ENCODE measurements at regions not wholly inside any gene's neighbourhood (a gene's known extent, or its start where the extent isn't known, plus 50 kb on each side); places are given as distances from the start of the nearest gene placed in this dataset.
A peak's percentile ranks its signal among the peaks of the same experiment; 100 is the strongest.

DNA sequence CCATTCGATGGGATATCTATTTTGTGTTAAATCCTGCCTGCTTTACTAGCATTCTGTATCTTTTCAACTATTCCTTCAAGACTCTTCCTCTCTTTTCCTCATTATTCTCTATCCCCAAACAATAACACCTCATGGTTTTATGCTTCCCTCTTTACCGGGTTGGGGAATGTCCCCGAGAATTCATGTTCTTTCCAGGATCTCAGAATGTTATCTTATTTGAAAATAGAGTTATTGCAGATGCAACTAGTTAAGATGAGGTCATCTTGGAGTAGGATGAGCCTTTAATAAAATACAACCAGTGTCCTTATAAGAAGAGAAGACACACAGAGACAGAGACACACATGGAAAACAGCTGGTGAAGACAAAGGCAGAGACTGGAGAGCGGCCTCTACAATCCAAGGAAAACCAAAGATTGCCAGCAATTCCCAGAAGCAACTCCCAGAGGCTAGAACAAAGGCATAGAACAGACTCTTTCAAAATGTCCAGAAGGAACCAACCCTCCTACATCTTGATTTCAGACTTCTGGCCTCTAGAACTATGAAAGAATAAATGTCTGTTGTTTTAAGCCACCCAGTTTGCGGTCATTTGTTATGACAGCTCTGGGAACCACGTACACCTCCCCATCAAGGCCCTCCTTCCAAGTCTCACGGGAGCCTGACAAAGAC is 126.8 kb upstream of the TNFAIP3 start:
- H3K4me1 ChIP-seq (replicated peaks in 1 of 4; ENCODE audit: control insufficient read depth in 3 of 4, insufficient read depth in 4 of 4, low read length in 3 of 4), result 0 out of 7 replicates have a peak, but pooled peaks cover 0 to 3% (median under 1%) of the 10 kb centered on the region in 4 experiments
- no peak for DNase-seq (ENCODE audit: low read depth in 1 of 2, low spot score in 2 of 2)
- H3K27me3 ChIP-seq (replicated peaks in 1 of 4; ENCODE audit: control insufficient read depth in 3 of 4, extremely low read depth in 1 of 4, insufficient read depth in 3 of 4, low read length in 3 of 4), result no peaks in the 10 kb centered on the region
- no peak overlapping the region for H2BK15ac ChIP-seq (ENCODE audit: low read length)
- no peak for FAIRE-seq
- H4K91ac ChIP-seq (replicated peaks; ENCODE audit: insufficient read length, low read length), result no peak overlapping the region
- H3K23ac ChIP-seq (ENCODE audit: insufficient read length), result no peak overlapping the region
- H3K79me2 ChIP-seq (ENCODE audit: control insufficient read depth in 1 of 2, insufficient read depth in 2 of 2, low read length in 2 of 2), result no peaks in the 10 kb centered on the region
- H2BK20ac ChIP-seq (ENCODE audit: low read length), result no peak overlapping the region
- no peaks in the 10 kb centered on the region for H4K20me1 ChIP-seq (replicated peaks in 1 of 2; ENCODE audit: control insufficient read depth in 1 of 2, insufficient read depth in 2 of 2, low read length in 2 of 2)
- H3K18ac ChIP-seq (ENCODE audit: extremely low read depth, low read length), result no peak overlapping the region
- no peak overlapping the region for H4K8ac ChIP-seq (ENCODE audit: extremely low read depth, insufficient read depth, low read length)
- H2AFZ ChIP-seq (ENCODE audit: low read length), result 0 out of 2 replicates have a peak overlapping the region, but pooled peaks have one; percentile 26
- ChIA-PET CTCF (ENCODE audit: partially characterized antibody) (interaction anchor here (0.6 to 2.3 kb wide), 14 partner anchors 9 to 205 kb away, joined by 3 to 10 read pairs (median 4); no protein-coding TSS in a partner anchor), POLR2A (ENCODE audit: partially characterized antibody) (no interaction called here)
- H3K27ac ChIP-seq (ENCODE audit: low read depth, low read length), result no peak overlapping the region
- no peak overlapping the region for H4K5ac ChIP-seq (ENCODE audit: insufficient read length, low read depth, low read length)
- no peaks in the 10 kb centered on the region for H3K79me1 ChIP-seq (ENCODE audit: low read depth, low read length)
- H2BK5ac ChIP-seq (ENCODE audit: low read depth, low read length), result no peak overlapping the region
- H3K56ac ChIP-seq (replicated peaks; ENCODE audit: insufficient read length, low read depth, low read length), result no peak overlapping the region
- no peak overlapping the region for H2AK5ac ChIP-seq (ENCODE audit: low read depth, low read length)
- H3K23me2 ChIP-seq (ENCODE audit: low read depth, low read length), result no peaks in the 10 kb centered on the region
- H3K14ac ChIP-seq (ENCODE audit: insufficient read length), result no peak overlapping the region
- no peaks in the 10 kb centered on the region for H3K9me3 ChIP-seq (ENCODE audit: insufficient read depth in 2 of 2, low read depth in 1 of 2, low read length in 1 of 2)
- H3K4ac ChIP-seq (replicated peaks; ENCODE audit: insufficient read length, low read depth, low read length), result no peak overlapping the region
- no peak overlapping the region for H3K4me2 ChIP-seq (ENCODE audit: insufficient read depth in 1 of 2, low read depth in 2 of 2, low read length in 2 of 2)
- no peak overlapping the region for H2BK120ac ChIP-seq (replicated peaks; ENCODE audit: low read depth, low read length)
- no peak overlapping the region for H3K4me3 ChIP-seq (ENCODE audit: extremely low read depth in 1 of 4, insufficient read depth in 2 of 4, low read depth in 3 of 4, low read length in 4 of 4)
- no peak overlapping the region for H2BK12ac ChIP-seq (ENCODE audit: low read depth, low read length)
- WGBS, 2 experiments (ENCODE audit: extremely low coverage in 1 of 2, insufficient coverage in 1 of 2, insufficient read length in 1 of 2, insufficient replicate concordance in 2 of 2, low coverage in 1 of 2, low lambda C conversion rate in 2 of 2, missing lambda C conversion rate in 1 of 2), result 91% methylated on average over 7 of the region's 7 CpGs; no CpG with 5 or more reads in 1 of the 2 experiments
- H3K9ac ChIP-seq (replicated peaks in 1 of 4; ENCODE audit: extremely low read depth in 1 of 4, low read depth in 3 of 4, low read length in 3 of 4), result no peak overlapping the region
- H3K36me3 ChIP-seq (ENCODE audit: control insufficient read depth in 2 of 4, insufficient read depth in 4 of 4, low read length in 3 of 4), result no peaks in the 10 kb centered on the region
- TF ChIP-seq SUZ12 (IDR thresholded peaks at IDR 0.05; ENCODE audit: low read length) (no peak), KDM4A (IDR thresholded peaks at IDR 0.05; ENCODE audit: low read depth, low read length, severe bottlenecking) (no peak), CTBP2 (IDR thresholded peaks at IDR 0.05; ENCODE audit: borderline replicate concordance, insufficient read depth, insufficient read length, low read length) (no peak), YY1 (IDR thresholded peaks at IDR 0.05; ENCODE audit: low read depth, low read length) (no peak), BCL11A (IDR thresholded peaks at IDR 0.05; ENCODE audit: low read depth in 2 of 2, low read length in 2 of 2) (no peak), ZNF274 (IDR thresholded peaks at IDR 0.05; ENCODE audit: borderline replicate concordance, extremely low read depth, low read length) (no peak), CBX8 (IDR thresholded peaks at IDR 0.05; ENCODE audit: borderline replicate concordance, low read depth, low read length) (no peak), MAFK (IDR thresholded peaks at IDR 0.05; ENCODE audit: low read depth, low read length) (no peak), KDM5A (IDR thresholded peaks at IDR 0.05; ENCODE audit: low read length) (no peak), TCF12 (IDR thresholded peaks at IDR 0.05; ENCODE audit: low read depth, low read length) (no peak)

All from H1 (cell line).